Left kidney (tissue), 1 donor: ENCODE measurements at regions not wholly inside any gene's neighbourhood (a gene's known extent, or its start where the extent isn't known, plus 50 kb on each side); places are given as distances from the start of the nearest gene placed in this dataset.

Experiments
- DNase-seq: peaks from one replicate; pipeline ENCODE4 v3.0.0-alpha.2; 2013

DNA sequence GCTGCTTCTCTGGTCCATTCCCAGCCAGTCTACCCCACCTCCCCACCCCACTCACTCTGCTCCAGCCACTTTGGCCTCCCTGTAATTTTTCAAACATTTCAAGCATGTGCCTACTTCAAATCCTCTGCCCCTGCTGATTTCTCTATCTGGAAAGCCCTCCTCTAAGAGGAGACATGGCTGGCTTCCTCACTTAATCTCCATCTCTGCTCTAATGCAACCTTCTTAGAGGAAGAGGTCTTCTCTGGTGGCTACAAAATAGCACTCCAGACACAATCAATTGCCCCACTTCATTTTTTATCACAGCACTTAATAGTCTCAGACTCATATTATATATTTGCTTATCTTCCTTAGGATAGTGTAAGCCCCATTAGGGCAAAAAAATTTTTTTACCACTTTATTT lies 161.1 kb upstream of the SLC39A10 start:
- DNase-seq, result no peak

DNA sequence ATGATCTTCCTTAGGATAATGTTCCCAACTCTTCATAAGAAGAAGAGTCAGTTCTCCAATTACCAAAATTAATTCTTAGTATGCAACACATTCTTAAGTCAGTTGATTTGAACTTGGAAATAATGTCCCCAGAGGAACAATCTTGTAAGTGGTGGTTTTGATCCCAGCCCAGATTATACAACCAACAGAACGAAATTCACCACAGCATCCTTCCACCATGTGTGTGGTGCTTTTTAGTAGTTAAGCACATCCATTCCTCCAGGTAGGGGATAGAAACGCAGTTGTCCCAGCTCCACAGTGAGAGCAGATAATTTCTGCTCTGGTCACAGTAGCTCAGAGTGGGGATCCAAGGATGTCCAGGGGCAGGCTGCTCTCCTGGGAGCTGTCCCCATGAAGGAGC lies 161.7 kb upstream of the SLC39A10 start:
- DNase-seq, result no peak

DNA sequence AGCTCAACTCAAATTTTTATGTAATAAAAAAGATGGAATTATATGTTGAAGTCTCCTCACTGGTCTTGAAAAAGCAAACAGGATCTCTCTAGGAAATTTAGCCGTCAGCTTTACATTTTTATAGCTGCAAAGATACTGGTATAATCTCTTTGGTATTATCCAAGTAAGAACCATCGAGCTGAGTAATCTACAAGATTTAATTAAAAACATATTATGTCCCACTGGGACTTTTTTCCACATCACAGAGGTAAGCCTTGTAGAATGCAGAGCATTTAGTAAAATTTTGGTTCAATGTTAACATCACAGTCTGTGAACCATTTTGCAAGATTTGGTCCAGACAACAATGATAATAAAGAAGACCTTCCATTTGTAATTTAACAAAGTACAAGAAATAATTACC lies 162.6 kb upstream of the SLC39A10 start:
- no peak for DNase-seq

DNA sequence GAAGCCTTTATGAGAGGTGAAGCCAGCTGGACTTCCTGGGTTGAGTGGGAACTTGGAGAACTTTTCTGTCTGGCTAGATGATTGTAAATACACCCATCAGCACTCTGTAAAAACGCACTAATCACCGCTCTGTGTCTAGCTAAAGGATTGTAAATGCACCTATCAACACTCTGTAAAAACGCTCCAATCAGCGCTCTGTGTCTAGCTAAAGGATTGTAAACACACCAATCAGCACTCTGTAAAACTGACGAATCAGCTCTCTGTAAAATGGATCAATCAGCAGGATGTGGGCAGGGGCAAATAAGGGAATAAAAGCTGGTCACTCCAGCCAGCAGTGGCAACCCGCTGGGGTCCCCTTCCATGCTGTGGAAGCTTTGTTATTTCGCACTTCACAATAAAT lies 163.6 kb upstream of the SLC39A10 start:
- DNase-seq, result no peak

DNA sequence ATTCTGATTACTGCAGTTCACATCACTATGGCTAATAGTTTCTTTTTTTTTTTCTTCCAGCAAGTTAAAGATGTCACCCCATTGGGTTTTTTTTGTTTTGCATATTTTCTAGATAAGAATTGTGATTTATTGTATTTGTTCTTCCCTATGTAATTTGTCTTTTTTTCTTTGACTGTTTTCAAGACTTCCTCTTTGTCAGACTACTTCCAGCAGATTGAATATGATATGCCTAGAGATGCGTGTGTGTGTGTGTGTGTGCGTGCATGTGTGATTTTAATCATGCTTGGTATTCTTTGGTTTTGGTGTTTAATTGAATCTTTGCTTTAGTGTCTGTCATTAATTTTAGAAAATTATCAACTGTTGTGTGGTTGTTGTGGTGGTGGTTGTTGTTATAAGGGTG lies 166.7 kb upstream of the SLC39A10 start:
- no peak for DNase-seq

DNA sequence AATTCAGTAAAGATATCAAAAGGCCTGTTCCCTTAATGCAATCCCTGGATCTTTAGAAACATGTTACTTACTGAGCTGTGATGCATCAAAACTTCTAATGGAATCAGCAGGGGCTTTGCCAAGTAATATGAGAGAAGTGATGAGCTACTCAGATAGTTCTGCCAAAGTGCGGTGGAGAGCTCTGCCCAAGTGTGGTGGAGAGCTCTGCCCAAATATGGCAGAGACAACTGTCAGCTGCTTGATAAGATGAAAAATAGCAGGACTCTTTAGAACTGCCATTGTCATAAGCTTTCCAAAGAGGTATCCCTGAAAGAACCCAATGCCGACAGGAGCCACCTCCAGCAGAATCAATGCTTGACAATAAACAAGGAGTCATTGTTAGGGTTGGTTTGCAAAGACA lies 167.9 kb upstream of the SLC39A10 start:
- DNase-seq, result no peak

DNA sequence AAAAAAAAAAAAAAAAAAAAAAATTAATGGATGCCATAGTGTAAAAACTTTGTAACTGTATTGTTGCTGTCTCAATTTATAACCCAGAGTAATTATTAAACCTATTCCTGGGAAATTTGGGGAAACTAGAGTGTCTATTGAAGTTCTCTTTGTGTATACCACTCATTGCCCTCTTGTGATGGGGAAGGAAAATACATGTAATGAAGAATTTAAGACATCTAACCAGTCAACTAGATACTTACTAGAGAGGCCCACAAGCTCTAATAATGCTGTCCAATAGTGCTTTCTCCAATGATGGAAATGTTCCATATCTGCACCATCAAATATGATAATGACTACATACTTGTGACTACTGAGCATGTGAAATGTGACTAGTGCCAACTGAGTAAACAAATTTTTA lies 168.5 kb upstream of the SLC39A10 start:
- no peak for DNase-seq

DNA sequence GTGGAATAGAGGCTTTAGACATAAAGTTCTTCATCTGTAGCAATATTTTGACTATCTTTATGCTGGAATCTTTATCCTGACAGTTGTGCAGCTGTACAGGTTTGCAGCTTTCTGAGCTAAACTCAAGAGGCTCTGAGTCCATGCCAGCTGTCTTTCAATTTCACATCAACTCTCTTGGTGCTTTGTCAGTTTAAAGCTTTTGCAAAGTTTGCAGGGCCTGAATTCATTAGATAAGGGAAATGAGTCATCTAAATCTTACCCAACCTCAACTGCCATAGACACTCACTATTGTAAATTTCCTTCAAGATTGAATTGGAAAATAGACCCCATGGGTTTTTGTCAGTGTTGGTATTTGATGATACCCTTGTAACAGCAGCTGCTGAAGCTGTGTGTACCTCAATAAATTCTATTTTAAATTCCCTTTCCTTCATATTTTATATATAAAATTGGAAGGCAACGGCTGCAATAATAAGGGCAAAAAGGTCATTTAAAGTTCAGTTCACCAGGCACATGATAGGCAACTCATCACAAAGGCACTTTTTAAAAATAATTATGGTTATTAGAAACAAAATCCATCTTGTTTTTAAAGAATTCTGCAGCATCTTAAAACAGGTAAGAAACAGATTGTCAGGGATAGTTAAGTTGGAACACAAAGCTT lies 169.9 kb upstream of the SLC39A10 start:
- DNase-seq, result no peak

DNA sequence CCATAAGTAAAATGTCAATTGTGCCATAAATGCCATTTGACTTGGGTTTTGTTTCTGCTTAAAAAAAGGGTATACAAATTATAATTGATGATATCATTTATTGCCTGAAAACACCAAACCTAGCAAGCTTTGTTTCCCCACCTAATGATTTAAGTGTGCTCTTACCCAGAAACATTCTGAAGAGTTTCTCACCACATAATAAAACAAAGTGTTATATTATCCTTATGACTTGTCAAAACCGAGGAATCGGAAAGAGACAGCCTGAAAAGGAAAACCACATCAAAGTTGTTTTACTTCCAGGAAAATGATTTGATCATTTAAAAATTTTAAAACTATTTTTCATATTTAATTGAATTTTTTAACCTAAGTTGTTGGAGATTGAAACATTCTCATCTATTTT lies 170.5 kb upstream of the SLC39A10 start:
- no peak for DNase-seq

DNA sequence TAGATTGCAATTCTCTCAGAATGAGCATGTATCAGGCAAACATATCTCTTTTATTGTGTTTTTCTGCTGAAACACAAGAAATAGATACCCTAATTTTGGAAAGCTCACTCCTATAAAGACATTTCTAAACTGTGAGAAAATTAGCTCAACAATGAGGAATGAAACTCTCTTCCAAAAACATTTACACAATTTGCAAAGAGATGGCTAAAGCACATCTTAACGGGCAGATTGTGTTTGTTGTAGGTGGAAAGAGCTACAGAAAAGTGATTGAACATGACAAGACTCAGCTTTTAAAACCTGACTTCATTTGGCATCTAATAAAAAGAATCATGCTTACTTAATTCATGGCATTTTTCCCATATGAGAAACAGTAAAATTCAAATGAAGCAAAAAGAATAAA lies 175.0 kb upstream of the SLC39A10 start:
- no peak for DNase-seq

DNA sequence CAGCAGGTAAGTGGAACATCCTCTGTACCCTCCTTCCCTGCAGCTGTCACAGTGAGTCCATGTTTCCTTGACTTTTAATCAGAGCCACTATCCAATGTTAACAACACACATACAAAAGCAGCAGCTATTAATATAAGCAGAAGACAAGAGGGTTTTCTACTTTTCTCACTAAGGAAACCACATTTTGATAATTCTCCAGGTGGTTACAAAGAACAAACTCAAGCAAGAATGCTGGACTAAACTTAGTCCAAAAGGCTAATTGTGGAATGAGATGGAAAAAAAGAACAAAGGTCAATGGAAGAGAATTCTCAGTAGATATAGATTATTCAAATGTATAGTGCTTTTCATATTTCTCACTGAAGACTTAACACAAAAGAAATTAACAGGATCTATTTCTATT lies 176.9 kb upstream of the SLC39A10 start:
- no peak for DNase-seq

DNA sequence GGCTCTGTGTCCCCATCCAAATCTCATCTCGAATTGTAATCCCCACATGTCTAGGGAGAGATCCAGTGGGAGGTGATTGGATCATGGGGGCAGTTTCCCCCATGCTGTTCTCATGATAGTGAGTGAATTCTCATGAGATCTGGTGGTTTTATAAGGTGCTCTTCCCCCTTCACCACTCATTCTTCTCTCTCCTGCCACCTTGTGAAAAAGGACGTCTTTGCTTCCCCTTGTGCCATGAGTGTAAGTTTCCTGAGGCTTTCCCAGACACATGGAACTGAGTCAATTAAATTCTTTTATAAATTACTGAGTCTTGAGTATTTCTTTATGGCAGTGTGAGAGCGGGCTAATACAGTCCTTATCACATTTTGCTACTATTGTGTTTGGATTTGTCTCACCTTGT lies 177.6 kb upstream of the SLC39A10 start:
- DNase-seq, result no peak

DNA sequence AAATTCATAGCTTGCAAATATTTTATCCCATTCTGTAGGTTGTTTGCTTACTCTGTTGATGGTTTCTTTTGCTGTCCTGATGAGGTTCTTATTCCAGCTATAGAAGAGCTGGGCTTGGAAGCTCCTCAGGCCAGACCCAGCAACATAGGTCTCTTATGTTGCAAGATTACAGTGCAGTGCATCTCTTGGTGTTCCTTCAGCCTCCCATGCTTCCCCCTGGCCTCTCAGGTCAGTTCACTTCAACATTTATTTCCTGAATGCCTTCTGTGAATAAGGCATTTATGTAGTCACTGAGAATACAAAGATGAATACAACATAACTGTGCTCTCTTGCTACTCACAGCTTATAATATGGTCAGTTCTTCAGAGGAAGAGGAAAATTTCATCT lies 179.0 kb upstream of the SLC39A10 start:
- no peak for DNase-seq

DNA sequence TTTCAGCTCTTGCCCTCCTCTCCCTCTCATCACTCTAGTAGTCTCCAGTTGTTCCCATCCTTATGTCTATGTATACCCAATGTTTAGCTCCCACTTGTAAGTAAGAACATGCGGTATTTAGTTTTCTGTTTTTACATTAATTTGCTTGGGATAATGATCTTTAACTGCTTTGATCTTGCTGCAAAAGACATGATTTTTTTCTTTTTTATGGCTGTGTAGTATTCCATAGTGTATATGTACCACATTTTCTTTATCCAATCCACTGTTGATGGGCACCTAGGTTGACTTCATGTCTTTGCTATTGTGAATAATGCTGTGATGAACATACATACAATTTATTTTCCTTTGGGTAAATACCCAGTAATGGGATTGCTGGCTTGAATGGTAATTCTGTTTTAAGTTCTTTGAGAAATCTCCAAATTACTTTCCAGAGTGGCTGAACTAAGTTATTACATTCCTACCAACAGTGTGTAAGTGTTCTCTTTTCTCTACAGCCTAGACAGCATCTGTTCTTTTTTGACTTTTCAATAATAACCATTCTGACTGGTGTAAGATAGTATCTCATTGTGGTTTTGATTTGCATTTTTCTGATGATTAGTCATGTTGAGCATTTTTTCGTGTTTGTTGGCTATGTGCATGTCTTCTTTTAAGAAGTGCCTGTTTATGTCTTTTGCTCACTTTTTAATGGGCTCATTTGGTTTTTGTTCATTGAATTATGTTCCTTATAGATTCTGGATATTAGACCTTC lies 179.6 kb upstream of the SLC39A10 start:
- no peak for DNase-seq

DNA sequence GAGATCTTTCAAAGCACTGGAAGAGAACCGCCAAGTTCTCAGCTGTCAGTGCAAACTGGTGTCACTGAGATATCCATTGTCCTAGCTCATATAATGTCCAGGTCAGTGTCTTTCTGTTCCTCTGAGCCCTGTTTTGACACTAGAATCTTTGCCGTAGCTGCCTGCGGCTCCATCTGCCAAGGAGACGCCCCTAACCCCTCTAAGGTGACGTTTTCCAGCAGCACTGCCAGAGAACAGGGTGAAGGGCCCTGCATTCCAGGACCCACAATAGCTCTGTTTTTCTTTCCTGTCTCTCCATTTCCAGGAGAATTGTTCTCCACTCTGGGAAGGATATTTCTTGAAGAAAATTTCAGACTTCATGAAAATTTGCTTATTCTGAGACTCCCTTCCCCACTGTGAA lies 181.7 kb upstream of the SLC39A10 start:
- DNase-seq, result no peak

DNA sequence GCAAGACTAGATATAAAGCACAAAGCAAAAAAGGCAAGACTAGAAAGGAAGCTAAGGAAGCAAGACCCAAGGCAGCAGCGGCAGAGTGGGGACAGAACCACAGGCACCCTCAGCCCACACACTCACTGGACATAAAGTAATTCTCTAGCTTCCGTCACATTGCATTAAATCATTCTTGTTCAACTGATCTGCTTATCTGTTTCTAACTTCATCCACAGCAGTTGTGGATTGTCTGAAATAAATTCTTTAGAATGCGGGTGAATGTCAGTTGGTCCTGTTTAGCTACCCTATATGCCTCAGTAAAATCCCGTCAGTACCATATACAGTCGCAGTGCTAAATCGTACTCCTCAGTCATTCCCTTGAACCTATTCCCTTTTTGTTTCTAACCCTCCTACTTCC lies 183.2 kb upstream of the SLC39A10 start:
- DNase-seq, result no peak

DNA sequence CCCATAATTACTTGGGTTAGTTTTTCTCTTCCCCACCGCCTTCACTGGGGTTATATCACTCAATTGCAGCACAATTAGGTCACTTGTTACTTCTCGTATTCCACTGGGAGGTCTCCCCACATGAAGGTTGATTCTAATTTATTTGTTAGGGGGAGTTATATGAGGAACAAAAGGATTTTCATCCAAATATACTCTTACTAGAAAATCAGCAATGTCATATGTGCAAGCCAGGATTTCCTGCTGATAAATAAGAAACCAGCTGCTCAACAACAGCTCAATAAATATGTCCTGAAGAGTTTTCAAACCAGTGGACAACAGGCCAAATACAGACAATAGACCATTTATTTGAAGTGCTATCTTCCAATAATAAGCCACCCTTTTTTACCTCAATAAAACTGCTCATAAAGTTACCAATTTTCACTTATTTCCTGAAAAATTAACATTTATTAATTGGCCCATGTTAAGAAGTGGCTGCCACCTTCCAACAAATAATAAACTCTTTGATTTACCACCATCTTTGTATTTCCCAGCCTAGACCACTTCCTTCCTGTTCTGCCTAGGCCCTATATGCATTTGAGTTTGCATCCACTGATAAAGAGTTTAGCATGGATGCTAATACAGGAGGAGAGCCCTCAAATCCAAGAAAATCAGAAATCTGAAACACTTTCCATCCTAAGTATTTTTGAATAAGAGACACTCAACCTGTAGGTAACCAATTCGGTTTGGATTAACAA lies 184.4 kb upstream of the SLC39A10 start:
- DNase-seq, result no peak

DNA sequence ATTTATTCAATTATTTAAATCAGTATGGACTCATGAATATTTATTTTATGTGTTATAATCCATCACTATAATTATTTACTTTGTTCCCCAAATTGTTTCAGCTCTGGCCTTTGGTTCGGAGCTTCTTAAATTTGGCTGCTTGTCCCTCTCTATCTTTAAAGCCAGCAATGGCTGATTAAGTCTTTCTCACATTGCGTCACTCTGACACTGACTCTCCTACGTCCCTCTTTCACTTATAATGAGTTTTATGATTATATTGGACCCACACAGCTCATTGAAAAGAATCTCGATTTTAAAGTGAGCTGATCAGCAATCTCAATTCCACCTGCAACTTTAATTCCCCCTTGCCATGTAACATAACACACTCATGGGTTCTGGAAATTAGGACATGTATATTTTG lies 185.2 kb upstream of the SLC39A10 start:
- no peak for DNase-seq

DNA sequence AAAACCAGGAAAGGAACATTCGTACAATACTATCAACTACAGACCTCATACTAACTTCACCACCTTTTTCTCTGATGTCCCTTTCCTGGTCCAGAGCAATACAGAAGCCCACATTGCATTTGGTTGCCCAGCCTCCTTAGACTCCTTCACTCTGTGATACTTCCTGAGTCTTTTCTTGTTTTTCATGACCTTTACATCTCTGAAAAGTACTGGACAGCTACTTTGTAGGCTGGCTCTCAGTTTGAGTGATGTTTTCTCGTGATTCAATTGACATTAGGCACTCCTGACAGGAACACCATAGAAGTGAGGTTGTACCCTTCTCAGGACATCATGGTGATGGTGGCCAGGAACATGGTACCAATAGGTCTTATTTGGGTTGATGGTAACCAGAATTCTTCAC lies 185.9 kb upstream of the SLC39A10 start:
- DNase-seq, result no peak

DNA sequence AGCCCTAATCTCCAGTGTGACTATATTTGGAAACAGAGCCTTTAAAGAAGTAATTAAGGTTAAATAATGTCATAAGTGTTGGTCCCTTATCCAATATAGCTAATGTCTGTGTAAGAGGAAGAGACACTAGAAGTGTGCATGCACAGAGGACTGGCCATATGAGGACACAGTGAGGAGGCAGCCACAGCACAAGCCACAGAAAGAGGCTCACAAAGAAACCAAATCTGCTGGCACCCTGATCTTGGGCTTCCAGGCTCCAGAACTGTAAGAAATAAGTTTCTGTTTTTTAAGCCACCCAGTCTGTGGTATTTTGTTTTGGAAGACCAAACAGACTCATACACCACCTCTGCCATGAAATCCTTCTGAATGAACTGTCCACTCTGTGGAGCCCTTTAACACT lies 186.4 kb upstream of the SLC39A10 start:
- no peak for DNase-seq

DNA sequence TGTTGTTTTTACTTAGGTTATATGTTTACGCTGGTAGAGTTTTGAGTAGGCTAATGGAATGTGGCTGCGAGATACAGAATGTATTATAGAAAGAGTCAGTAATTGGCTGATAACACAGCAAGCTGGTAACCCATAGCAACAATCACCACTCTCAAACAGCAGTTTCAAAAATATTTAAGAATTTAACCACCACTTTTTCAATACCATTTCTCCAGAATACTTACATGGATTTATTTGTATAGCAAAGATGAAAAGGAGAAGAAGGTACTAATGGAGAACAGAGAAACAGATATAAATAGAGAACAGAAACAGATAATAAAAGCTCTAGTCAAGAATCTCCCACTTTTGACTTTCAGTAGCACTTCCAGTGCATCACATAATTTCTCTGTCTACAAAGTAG lies 188.3 kb upstream of the SLC39A10 start:
- DNase-seq, result no peak

DNA sequence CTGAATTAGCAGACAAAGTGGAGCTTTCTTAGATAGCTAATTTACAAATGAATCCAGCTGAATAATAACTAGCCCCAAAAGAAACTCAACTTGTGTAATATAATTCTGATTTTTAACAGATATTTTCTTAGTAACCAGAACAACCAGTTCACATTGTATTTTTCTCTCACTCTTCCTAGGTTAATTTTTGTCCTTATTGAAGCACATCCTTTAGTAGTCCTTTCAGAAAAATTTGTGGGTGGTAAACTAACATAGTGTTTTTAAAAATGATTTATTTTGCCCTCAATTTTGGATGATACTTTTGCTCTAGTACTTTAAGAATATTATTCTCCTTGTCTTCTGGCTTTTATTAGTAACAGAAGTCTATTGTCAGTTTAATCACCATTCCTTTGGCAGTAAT lies 190.6 kb upstream of the SLC39A10 start:
- DNase-seq, result no peak

DNA sequence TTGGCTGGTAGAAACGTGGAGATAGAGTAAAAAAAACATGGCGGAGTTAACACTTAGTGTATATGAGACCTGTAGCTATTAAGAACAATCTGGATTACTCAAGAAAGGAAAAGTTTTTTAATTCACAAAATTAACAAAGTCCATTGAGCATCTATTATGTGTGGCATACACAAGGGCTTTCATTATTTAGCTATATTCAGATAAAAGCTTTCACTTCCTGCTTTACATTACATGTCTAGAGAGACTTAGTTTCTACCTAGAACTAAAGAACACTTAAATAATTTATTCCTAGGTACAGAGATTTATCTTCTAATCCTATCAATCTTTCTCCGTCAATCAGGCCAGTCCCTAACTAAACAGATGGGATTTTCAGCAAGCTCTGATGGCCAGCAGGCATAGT lies 196.0 kb upstream of the SLC39A10 start:
- DNase-seq, result no peak

DNA sequence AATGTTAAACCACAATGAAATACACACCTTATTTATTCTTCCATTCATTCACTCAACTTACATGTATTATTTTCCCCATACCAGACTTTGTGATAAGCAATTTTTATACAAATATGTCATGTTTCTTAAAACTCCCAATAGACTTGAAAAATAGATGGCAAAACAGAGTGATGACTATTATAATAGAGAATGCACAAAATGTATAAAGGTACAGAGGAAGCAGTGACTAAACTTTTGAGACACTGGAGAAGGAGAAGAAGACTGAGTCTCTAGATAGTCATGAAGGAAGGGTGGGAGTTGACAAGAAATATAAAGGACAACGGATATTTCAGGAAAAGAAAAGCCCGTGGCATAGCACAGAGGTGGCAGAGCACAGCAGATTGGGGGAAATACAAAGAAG lies 198.1 kb upstream of the SLC39A10 start:
- DNase-seq, result no peak
